ENCODE measurements at regions not wholly inside any gene's neighbourhood (a gene's known extent, or its start where the extent isn't known, plus 50 kb on each side); places are given as distances from the start of the nearest gene placed in this dataset.

DNA sequence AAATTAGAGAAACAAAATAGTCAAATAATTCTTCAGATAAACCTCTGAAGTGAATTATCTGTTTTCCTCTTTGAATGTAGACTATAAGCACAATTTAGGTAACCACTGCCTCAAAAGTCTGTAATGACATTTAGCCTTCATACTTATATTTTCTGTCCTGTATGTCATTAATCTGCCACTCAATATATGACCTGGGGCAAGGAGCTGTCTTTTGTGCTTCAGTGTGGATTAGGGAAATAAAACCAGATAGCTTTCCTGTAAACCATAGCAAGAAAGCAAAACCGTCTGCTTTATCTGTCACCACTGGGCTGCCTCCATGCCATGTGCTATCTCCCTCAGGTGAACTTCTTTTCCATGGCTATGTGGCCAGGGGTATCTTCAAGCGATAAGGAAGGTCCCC, 606.6 kb upstream of the C9orf72 start:
- H3K4me3 ChIP-seq (ENCODE audit: low read depth, low read length): no peak overlapping the region
- no peak for TF ChIP-seq ZNF184 (tag by site-specific recombination; IDR thresholded peaks at IDR 0.05)
- no peak for TF ChIP-seq ZNF48 (tag by site-specific recombination; IDR thresholded peaks at IDR 0.05)
- no peak for TF ChIP-seq ZNF140 (tag by site-specific recombination; IDR thresholded peaks at IDR 0.05)
- no peak for TF ChIP-seq GLI4 (tag by site-specific recombination; IDR thresholded peaks at IDR 0.05)
- no peak for TF ChIP-seq ZNF558 (tag by site-specific recombination; IDR thresholded peaks at IDR 0.05)
- TF ChIP-seq, protein P1, sequence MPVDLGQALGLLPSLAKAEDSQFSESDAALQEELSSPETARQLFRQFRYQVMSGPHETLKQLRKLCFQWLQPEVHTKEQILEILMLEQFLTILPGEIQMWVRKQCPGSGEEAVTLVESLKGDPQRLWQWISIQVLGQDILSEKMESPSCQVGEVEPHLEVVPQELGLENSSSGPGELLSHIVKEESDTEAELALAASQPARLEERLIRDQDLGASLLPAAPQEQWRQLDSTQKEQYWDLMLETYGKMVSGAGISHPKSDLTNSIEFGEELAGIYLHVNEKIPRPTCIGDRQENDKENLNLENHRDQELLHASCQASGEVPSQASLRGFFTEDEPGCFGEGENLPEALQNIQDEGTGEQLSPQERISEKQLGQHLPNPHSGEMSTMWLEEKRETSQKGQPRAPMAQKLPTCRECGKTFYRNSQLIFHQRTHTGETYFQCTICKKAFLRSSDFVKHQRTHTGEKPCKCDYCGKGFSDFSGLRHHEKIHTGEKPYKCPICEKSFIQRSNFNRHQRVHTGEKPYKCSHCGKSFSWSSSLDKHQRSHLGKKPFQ (tag by site-specific recombination; IDR thresholded peaks at IDR 0.05): no peak
- ChIA-PET CTCF (no interaction called here), POLR2A (no interaction called here)
- no peaks in the 10 kb centered on the region for H3K36me3 ChIP-seq (ENCODE audit: control insufficient read depth in 2 of 2, insufficient read depth in 1 of 2, low read length in 2 of 2)
- H3K4me1 ChIP-seq (ENCODE audit: control insufficient read depth, insufficient read depth, low read length): no peaks in the 10 kb centered on the region
- H3K27ac ChIP-seq (ENCODE audit: extremely low read depth, low read depth, low read length): no peak overlapping the region
- no peaks in the 10 kb centered on the region for H3K9me3 ChIP-seq (ENCODE audit: control insufficient read depth, insufficient read depth, low read depth, low read length)

DNA sequence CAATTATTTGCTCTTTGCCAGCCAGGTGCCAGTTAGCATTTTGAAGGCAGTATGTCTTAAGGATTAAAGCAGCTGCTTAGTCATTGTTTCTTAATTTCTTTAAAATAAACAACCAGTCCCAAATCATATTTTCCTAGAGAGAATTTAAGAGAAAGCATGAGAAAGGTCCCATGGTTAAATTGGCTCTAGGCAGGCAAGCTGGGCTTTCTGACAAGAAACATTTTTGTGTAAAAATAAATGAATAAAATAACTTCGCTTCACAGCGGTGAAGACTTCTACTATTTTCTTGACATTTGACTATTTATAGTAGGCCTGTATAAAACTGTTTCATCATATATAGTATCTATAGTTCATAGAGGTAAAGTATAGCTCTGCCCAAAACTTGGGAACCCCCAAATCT, 617.7 kb upstream of the C9orf72 start:
- Histone ChIP-seq H3K4me1 (ENCODE audit: control insufficient read depth, insufficient read depth, low read length) (no peaks in the 10 kb centered on the region), H3K9me3 (ENCODE audit: control insufficient read depth, insufficient read depth, low read depth, low read length) (no peaks in the 10 kb centered on the region), H3K27ac (ENCODE audit: extremely low read depth, low read depth, low read length) (no peak overlapping the region), H3K4me3 (ENCODE audit: low read depth, low read length) (no peak overlapping the region), H3K36me3 (ENCODE audit: control insufficient read depth in 2 of 2, insufficient read depth in 1 of 2, low read length in 2 of 2) (no peaks in the 10 kb centered on the region)
- ChIA-PET CTCF (interaction anchor here (0.9 kb wide), 1 partner anchor 24 kb away, joined by 3 read pairs; no protein-coding TSS in a partner anchor), POLR2A (no interaction called here)
- TF ChIP-seq, protein P2, sequence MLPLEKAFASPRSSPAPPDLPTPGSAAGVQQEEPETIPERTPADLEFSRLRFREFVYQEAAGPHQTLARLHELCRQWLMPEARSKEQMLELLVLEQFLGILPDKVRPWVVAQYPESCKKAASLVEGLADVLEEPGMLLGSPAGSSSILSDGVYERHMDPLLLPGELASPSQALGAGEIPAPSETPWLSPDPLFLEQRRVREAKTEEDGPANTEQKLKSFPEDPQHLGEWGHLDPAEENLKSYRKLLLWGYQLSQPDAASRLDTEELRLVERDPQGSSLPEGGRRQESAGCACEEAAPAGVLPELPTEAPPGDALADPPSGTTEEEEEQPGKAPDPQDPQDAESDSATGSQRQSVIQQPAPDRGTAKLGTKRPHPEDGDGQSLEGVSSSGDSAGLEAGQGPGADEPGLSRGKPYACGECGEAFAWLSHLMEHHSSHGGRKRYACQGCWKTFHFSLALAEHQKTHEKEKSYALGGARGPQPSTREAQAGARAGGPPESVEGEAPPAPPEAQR (tag by site-specific recombination; IDR thresholded peaks at IDR 0.05): no peak
- TF ChIP-seq ZBTB7A (tag by site-specific recombination; IDR thresholded peaks at IDR 0.05; ENCODE audit: low read depth) (no peak), ZNF366 (tag by site-specific recombination; conservative IDR thresholded peaks at IDR 0.05) (no peak), ZNF677 (tag by site-specific recombination; IDR thresholded peaks at IDR 0.05) (no peak), ZNF138 (tag by site-specific recombination; IDR thresholded peaks at IDR 0.05; ENCODE audit: borderline replicate concordance) (no peak)
- TF ChIP-seq, protein P3, sequence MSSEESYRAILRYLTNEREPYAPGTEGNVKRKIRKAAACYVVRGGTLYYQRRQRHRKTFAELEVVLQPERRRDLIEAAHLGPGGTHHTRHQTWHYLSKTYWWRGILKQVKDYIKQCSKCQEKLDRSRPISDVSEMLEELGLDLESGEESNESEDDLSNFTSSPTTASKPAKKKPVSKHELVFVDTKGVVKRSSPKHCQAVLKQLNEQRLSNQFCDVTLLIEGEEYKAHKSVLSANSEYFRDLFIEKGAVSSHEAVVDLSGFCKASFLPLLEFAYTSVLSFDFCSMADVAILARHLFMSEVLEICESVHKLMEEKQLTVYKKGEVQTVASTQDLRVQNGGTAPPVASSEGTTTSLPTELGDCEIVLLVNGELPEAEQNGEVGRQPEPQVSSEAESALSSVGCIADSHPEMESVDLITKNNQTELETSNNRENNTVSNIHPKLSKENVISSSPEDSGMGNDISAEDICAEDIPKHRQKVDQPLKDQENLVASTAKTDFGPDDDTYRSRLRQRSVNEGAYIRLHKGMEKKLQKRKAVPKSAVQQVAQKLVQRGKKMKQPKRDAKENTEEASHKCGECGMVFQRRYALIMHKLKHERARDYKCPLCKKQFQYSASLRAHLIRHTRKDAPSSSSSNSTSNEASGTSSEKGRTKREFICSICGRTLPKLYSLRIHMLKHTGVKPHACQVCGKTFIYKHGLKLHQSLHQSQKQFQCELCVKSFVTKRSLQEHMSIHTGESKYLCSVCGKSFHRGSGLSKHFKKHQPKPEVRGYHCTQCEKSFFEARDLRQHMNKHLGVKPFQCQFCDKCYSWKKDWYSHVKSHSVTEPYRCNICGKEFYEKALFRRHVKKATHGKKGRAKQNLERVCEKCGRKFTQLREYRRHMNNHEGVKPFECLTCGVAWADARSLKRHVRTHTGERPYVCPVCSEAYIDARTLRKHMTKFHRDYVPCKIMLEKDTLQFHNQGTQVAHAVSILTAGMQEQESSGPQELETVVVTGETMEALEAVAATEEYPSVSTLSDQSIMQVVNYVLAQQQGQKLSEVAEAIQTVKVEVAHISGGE (tag by site-specific recombination; conservative IDR thresholded peaks at IDR 0.05; ENCODE audit: low read depth): no peak

DNA sequence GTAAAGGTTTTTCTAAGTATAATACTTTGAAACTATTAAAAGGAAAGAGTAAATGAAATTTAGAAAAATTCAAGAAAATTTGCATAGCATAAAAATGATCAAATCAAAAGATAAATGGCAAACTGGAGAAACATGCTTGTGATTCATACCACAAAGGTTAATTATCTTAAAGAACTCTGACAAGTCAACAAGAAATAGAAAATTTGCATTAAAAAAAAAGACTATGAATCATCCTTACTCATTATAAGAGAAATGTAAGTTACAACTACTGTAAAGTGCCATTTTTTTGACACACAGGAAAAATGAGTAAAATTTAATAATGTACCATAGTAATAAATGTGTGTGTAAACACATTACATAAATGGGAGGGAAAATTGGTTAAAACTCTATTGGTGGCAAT, 624.4 kb upstream of the C9orf72 start:
- ChIA-PET CTCF (no interaction called here), POLR2A (no interaction called here)
- Histone ChIP-seq H3K36me3 (ENCODE audit: control insufficient read depth in 2 of 2, insufficient read depth in 1 of 2, low read length in 2 of 2) (no peaks in the 10 kb centered on the region), H3K27ac (ENCODE audit: extremely low read depth, low read depth, low read length) (no peak overlapping the region), H3K4me1 (ENCODE audit: control insufficient read depth, insufficient read depth, low read length) (no peaks in the 10 kb centered on the region), H3K4me3 (ENCODE audit: low read depth, low read length) (no peak overlapping the region), H3K9me3 (ENCODE audit: control insufficient read depth, insufficient read depth, low read depth, low read length) (no peaks in the 10 kb centered on the region)
- TF ChIP-seq, protein P4, sequence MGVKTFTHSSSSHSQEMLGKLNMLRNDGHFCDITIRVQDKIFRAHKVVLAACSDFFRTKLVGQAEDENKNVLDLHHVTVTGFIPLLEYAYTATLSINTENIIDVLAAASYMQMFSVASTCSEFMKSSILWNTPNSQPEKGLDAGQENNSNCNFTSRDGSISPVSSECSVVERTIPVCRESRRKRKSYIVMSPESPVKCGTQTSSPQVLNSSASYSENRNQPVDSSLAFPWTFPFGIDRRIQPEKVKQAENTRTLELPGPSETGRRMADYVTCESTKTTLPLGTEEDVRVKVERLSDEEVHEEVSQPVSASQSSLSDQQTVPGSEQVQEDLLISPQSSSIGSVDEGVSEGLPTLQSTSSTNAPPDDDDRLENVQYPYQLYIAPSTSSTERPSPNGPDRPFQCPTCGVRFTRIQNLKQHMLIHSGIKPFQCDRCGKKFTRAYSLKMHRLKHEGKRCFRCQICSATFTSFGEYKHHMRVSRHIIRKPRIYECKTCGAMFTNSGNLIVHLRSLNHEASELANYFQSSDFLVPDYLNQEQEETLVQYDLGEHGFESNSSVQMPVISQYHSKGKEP (tag by site-specific recombination; IDR thresholded peaks at IDR 0.05): no peak

Measured in HEK293 (cell line).